SK-N-SH (cell line): ENCODE measurements at regions not wholly inside any gene's neighbourhood (a gene's known extent, or its start where the extent isn't known, plus 50 kb on each side); places are given as distances from the start of the nearest gene placed in this dataset.
A peak's percentile ranks its signal among the peaks of the same experiment; 100 is the strongest.

Experiments
- CTCF ChIA-PET: fragments of 300-600, 350-600 bp; formaldehyde crosslinking; extraction: SDS; loops from one replicate; lab custom pipeline; 2021; lab: Yijun Ruan, JAX
- POLR2A ChIA-PET: fragments of 350-600 bp; sonication (Branson Sonifier 250); formaldehyde crosslinking; extraction: SDS; loops from one replicate; lab custom pipeline; 2020; ENCODE audit warnings: antibody characterized with exemption, inconsistent platforms; lab: Yijun Ruan, JAX
- DNase-seq: peaks from one replicate; pipeline ENCODE4 v3.0.0; 2012
- H2AFZ ChIP-seq: fragments of 200-600 bp; sonication (generic); 2 replicates; pipeline ENCODE4 v1.8.1; 2016; ENCODE audit warnings: antibody characterized with exemption, mild to moderate bottlenecking, low read depth
- H3F3A ChIP-seq: fragments of 200-600 bp; sonication (generic); replicated peaks from 2 replicates; pipeline ENCODE3; 2016; ENCODE audit warnings: antibody characterized with exemption, mild to moderate bottlenecking; ENCODE audit not compliant: insufficient read depth
- H3K27ac ChIP-seq, 2 experiments: fragments of 200-500 bp in 1 of 2; fragments of 200-600 bp in 1 of 2; sonication (Bioruptor generic) in 1 of 2; sonication (generic), shearing (Covaris generic) in 1 of 2; 2 replicates each; pipeline versions ENCODE4 v1.5.1 to v1.6.1; 2014 to 2016; ENCODE audit warnings: low read depth in 2 of 2, inconsistent platforms in 1 of 2, low read length in 1 of 2, mild to moderate bottlenecking in 1 of 2, mixed read lengths in 1 of 2
- H3K27me3 ChIP-seq: fragments of 200-600 bp; sonication (generic), shearing (Covaris generic); 2 replicates; pipeline ENCODE4 v1.6.1; 2016; ENCODE audit warnings: mixed run types; ENCODE audit not compliant: insufficient read depth
- H3K36me3 ChIP-seq, 2 experiments: fragments of 200-500 bp in 1 of 2; fragments of 200-600 bp in 1 of 2; sonication (Bioruptor generic) in 1 of 2; sonication (generic) in 1 of 2; replicated peaks in 1 of 2; 2 replicates each; pipeline versions ENCODE3 to v1.5.1; 2014 to 2016; ENCODE audit warnings: low read length in 1 of 2, mild to moderate bottlenecking in 1 of 2; ENCODE audit not compliant: insufficient read depth in 2 of 2, control insufficient read depth in 1 of 2
- H3K4me1 ChIP-seq, 2 experiments: fragments of 200-500 bp in 1 of 2; fragments of 200-600 bp in 1 of 2; sonication (Bioruptor generic) in 1 of 2; sonication (generic), shearing (Covaris generic) in 1 of 2; 2 replicates each; pipeline versions ENCODE4 v1.5.1 to v1.6.1; 2014 to 2016; ENCODE audit warnings: low read depth in 1 of 2, low read length in 1 of 2, mixed run types in 1 of 2; ENCODE audit not compliant: insufficient read depth in 2 of 2, control insufficient read depth in 1 of 2
- H3K4me2 ChIP-seq: fragments of 200-600 bp; sonication (generic), shearing (Covaris generic); 2 replicates; pipeline ENCODE4 v1.6.1; 2017; ENCODE audit warnings: mixed run types
- H3K4me3 ChIP-seq, 2 experiments: fragments of 200-500 bp in 1 of 2; fragments of 200-600 bp in 1 of 2; sonication (Bioruptor generic) in 1 of 2; sonication (generic), shearing (Covaris generic) in 1 of 2; 2 replicates each; pipeline versions ENCODE4 v1.5.1 to v1.8.1; 2014 to 2016; ENCODE audit warnings: low read depth in 2 of 2, inconsistent platforms in 1 of 2, low read length in 1 of 2, mild to moderate bottlenecking in 1 of 2, mixed read lengths in 1 of 2, moderate library complexity in 1 of 2
- H3K79me2 ChIP-seq: fragments of 200-600 bp; sonication (generic); 2 replicates; pipeline ENCODE4 v1.8.1; 2017; ENCODE audit warnings: mild to moderate bottlenecking; ENCODE audit not compliant: insufficient read depth
- H3K9ac ChIP-seq: fragments of 200-600 bp; sonication (generic); 2 replicates; pipeline ENCODE4 v1.6.1; 2017; ENCODE audit warnings: mixed run types
- H3K9me2 ChIP-seq: fragments of 200-600 bp; sonication (generic); 2 replicates; pipeline ENCODE4 v1.6.1; 2017; ENCODE audit warnings: mixed run types
- H3K9me3 ChIP-seq: fragments of 200-600 bp; sonication (generic); 2 replicates; pipeline ENCODE4 v1.6.1; 2017; ENCODE audit warnings: mixed run types, mild to moderate bottlenecking, moderate library complexity
- H4K20me1 ChIP-seq: fragments of 200-600 bp; sonication (generic); 2 replicates; pipeline ENCODE4 v1.6.1; 2017; ENCODE audit warnings: mild to moderate bottlenecking, mixed run types; ENCODE audit not compliant: insufficient read depth
- EP300 ChIP-seq, 2 experiments: IDR thresholded peaks; 2 replicates each; pipeline versions ENCODE4 v1.4.0 to v1.6.1; 2012; ENCODE audit warnings: borderline replicate concordance in 1 of 2, low read depth in 1 of 2, low read length in 1 of 2
- EZH2phosphoT487 ChIP-seq: fragments of 200-600 bp; sonication (generic); IDR thresholded peaks from 2 replicates; pipeline ENCODE4 v1.6.1; 2017; ENCODE audit warnings: low read depth, mixed run types, mild to moderate bottlenecking, antibody characterized with exemption, moderate library complexity, borderline replicate concordance
- FOSL2 ChIP-seq: IDR thresholded peaks from 2 replicates; pipeline ENCODE4 v1.4.0; 2012; ENCODE audit warnings: low read depth, mild to moderate bottlenecking, moderate library complexity, borderline replicate concordance
- FOXJ3 ChIP-seq: sonication (generic); formaldehyde crosslinking; IDR thresholded peaks from 2 replicates; pipeline ENCODE4 v1.5.1; 2020; ENCODE audit warnings: mild to moderate bottlenecking, missing genetic modification reagents
- GATA2 ChIP-seq: sonication (generic); formaldehyde crosslinking; IDR thresholded peaks from 2 replicates; pipeline ENCODE4 v1.5.0; 2020; ENCODE audit warnings: mild to moderate bottlenecking, missing genetic modification reagents
- JUND ChIP-seq: IDR thresholded peaks from 2 replicates; pipeline ENCODE4 v1.4.0; 2012
- MEF2A ChIP-seq: IDR thresholded peaks from 2 replicates; pipeline ENCODE4 v1.4.0; 2012; ENCODE audit warnings: low read depth, borderline replicate concordance
- NFIC ChIP-seq: IDR thresholded peaks from 2 replicates; pipeline ENCODE4 v1.4.0; 2012; ENCODE audit warnings: borderline replicate concordance
- NRF1 ChIP-seq: IDR thresholded peaks from 2 replicates; pipeline ENCODE4 v1.6.1; 2012; ENCODE audit warnings: low read depth, mild to moderate bottlenecking, low read length
- POLR2AphosphoS5 ChIP-seq: IDR thresholded peaks from 2 replicates; pipeline ENCODE4 v1.6.1; 2012; ENCODE audit warnings: low read depth, low read length
- RAD21 ChIP-seq: IDR thresholded peaks from 2 replicates; pipeline ENCODE4 v1.6.1; 2012; ENCODE audit warnings: mild to moderate bottlenecking, low read length
- RCOR1 ChIP-seq: fragments of 150-350 bp; IDR thresholded peaks from 2 replicates; pipeline ENCODE4 v1.6.1; 2017; ENCODE audit warnings: antibody characterized with exemption, low read length
- REST ChIP-seq: IDR thresholded peaks from 2 replicates; pipeline ENCODE4 v1.6.1; 2012; ENCODE audit warnings: mild to moderate bottlenecking, low read depth, low read length, moderate library complexity
- RFX5 ChIP-seq: IDR thresholded peaks from 2 replicates; pipeline ENCODE4 v1.6.1; 2012; ENCODE audit warnings: mild to moderate bottlenecking, improper control_type of control experiment, low read length
- RXRA ChIP-seq: IDR thresholded peaks from 2 replicates; pipeline ENCODE4 v1.4.0; 2012; ENCODE audit warnings: low read depth, mild to moderate bottlenecking, borderline replicate concordance
- SIN3A ChIP-seq: IDR thresholded peaks from 2 replicates; pipeline ENCODE4 v1.6.1; 2012; ENCODE audit warnings: low read depth, mild to moderate bottlenecking, low read length, moderate library complexity, borderline replicate concordance
- SMC3 ChIP-seq: IDR thresholded peaks from 2 replicates; pipeline ENCODE4 v1.6.1; 2012; ENCODE audit warnings: low read depth, low read length, improper control_type of control experiment
- TAF1 ChIP-seq: IDR thresholded peaks from 2 replicates; pipeline ENCODE4 v1.6.1; 2012; ENCODE audit warnings: low read depth, mild to moderate bottlenecking, low read length, moderate library complexity, borderline replicate concordance
- TCF12 ChIP-seq: IDR thresholded peaks from 2 replicates; pipeline ENCODE4 v1.4.0; 2012
- TEAD4 ChIP-seq: IDR thresholded peaks from 2 replicates; pipeline ENCODE4 v1.4.0; 2012; ENCODE audit warnings: mild to moderate bottlenecking, borderline replicate concordance; ENCODE audit not compliant: insufficient read depth
- WGBS: methylation state at CpG from one replicate; pipeline ENCODE4 v1.1.6; 2017; ENCODE audit warnings: low lambda C conversion rate; 5-methylcytosine and 5-hydroxymethylcytosine counted together
- TF ChIP-seq, protein P1 (sequence below): IDR thresholded peaks from 2 replicates; pipeline ENCODE4 v1.4.0; 2012; ENCODE audit warnings: low read depth
- TF ChIP-seq, protein P2 (sequence below): fragments of 150-350 bp; IDR thresholded peaks from 2 replicates; pipeline ENCODE4 v1.6.1; 2017; ENCODE audit warnings: antibody characterized with exemption, low read length, low read depth, borderline replicate concordance

DNA sequence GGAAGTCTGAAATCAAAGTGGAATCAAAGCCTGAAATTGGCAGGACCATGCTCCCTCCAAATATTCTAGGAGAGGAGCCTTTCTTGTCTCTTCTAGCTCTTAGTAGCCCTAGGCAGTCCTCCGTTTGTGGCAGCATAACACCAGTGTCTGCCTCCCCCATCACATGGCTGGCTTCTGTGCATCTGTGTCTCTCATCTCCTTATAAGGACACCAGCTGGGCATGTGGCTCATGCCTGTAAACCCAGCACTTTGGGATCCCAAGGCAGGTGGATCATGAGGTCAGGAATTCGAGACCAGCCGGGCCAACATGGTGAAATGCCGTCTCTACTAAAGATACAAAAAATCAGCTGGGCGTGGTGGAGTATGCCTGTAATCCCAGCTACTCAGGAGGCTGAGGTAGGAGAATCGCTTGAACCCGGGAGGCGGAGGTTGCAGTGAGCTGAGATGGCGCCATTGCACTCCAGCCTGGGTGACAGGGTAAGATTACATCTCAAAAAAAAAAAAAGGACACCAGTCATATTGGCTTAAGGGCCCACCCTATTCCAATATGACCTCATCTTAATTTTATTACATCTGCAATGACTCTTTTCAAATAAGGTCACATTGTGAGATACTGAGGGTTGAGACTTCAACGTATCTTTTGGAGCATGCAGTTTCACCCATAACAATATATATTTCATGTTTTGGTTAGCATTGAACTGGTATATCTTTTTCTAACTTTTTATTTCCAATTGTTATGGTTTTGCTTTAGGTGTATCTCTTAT, 148.0 kb upstream of the TPM1 start:
- Histone ChIP-seq H3K9me3 (no peaks in the 10 kb centered on the region), H3K4me2 (peak overlapping the region; percentile 71), H3K9me2 (no peaks in the 10 kb centered on the region), H3K36me3 (no peaks in the 10 kb centered on the region), H3F3A (peaks cover 39% of the 10 kb centered on the region), H3K79me2 (peaks cover 8% of the 10 kb centered on the region; the same call in 1 of the 2 replicates), H2AFZ (no peak overlapping the region), H3K9ac (peak overlapping the region; percentile 91; the same call in 1 of the 2 replicates), H3K4me3 (no peak overlapping the region), H3K27me3 (no peaks in the 10 kb centered on the region), H3K27ac (peak overlapping the region; percentile 91 to 100; a peak in 3 of 4 replicates), H3K4me1 (peaks cover 23 to 32% of the 10 kb centered on the region in 2 experiments), H4K20me1 (no peaks in the 10 kb centered on the region)
- WGBS = 93% methylated on average over 10 of the region's 10 CpGs
- no peak for TF ChIP-seq RCOR1
- TF ChIP-seq RXRA = no peak
- no peak for TF ChIP-seq EZH2phosphoT487
- no peak for TF ChIP-seq REST
- TF ChIP-seq TCF12 = no peak
- TF ChIP-seq, protein P1, sequence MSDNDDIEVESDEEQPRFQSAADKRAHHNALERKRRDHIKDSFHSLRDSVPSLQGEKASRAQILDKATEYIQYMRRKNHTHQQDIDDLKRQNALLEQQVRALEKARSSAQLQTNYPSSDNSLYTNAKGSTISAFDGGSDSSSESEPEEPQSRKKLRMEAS = no peak
- ChIA-PET POLR2A (no interaction called here), CTCF (interaction anchor here (1.2 kb wide), 1 partner anchor 11 kb away, joined by 3 read pairs; no protein-coding TSS in a partner anchor)
- no peak for DNase-seq

DNA sequence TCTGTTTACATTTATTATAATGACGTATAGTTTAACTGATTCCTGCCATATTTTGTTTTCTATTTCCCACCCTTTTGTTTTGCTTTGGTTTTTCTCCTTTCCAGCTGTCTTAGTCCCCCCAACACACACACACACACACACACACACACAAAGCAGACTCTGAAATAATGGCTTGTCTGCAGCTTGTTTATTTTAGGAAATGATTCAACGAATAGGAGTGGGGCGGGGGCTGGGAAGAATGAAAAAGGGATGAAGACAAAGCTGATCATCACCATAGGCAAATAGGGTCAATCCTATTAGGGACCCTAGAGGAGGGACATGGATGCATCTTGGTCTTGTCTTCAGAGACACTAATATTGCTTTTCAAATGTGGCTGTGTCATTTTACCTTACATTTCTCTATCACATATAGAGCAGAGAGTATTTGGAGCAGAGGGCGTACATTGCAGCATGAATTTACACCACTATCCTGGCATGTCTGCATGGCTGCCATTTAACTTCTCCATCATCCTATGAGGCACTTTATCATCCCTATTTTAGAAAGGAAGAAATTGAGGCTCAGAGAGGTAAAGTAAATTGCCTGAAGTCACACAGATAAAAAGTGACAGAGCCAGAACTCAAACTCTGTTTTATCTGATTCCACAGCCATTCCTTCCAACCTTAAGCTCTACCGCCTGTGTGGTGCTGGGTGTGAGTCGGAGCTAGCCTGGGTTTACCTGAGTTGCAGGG, 147.2 kb upstream of the TPM1 start:
- H3F3A ChIP-seq = peaks cover 41% of the 10 kb centered on the region
- DNase-seq = no peak
- H3K4me1 ChIP-seq = peaks cover 23 to 26% of the 10 kb centered on the region in 2 experiments
- H3K9me3 ChIP-seq = no peaks in the 10 kb centered on the region
- peak overlapping the region; percentile 91 to 100 for H3K27ac ChIP-seq
- H3K36me3 ChIP-seq = no peaks in the 10 kb centered on the region
- ChIA-PET POLR2A (no interaction called here), CTCF (interaction anchor here (0.7 to 1.5 kb wide), 4 partner anchors 12 to 152 kb away, joined by 3 to 5 read pairs (median 4); no protein-coding TSS in a partner anchor)
- no peak overlapping the region for H3K4me3 ChIP-seq
- no peaks in the 10 kb centered on the region for H3K27me3 ChIP-seq
- peak overlapping the region; percentile 91 for H3K9ac ChIP-seq
- H3K4me2 ChIP-seq = peak overlapping the region; percentile 71
- H2AFZ ChIP-seq = no peak overlapping the region
- H3K79me2 ChIP-seq = peaks cover 8% of the 10 kb centered on the region; the same call in 1 of the 2 replicates
- no peaks in the 10 kb centered on the region for H4K20me1 ChIP-seq
- 44% methylated on average over 6 of the region's 6 CpGs for WGBS
- H3K9me2 ChIP-seq = no peaks in the 10 kb centered on the region
- no peak for TF ChIP-seq GATA2 (CRISPR knock-in tag)
- 0 out of 2 replicates have a peak, but pooled peaks have one; percentile 30 for TF ChIP-seq TEAD4
- TF ChIP-seq FOSL2 = peak; percentile 77
- TF ChIP-seq FOXJ3 (CRISPR knock-in tag) = no peak
- TF ChIP-seq JUND = peak; percentile 66
- TF ChIP-seq RAD21 = no peak
- TF ChIP-seq, protein P2, sequence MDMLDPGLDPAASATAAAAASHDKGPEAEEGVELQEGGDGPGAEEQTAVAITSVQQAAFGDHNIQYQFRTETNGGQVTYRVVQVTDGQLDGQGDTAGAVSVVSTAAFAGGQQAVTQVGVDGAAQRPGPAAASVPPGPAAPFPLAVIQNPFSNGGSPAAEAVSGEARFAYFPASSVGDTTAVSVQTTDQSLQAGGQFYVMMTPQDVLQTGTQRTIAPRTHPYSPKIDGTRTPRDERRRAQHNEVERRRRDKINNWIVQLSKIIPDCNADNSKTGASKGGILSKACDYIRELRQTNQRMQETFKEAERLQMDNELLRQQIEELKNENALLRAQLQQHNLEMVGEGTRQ = no peak
- peak; percentile 86 for TF ChIP-seq TCF12
- TF ChIP-seq RFX5 = no peak
- peak; percentile 73; the same call in 1 of the 2 replicates for TF ChIP-seq MEF2A
- peak; percentile 48 for TF ChIP-seq NFIC
- TF ChIP-seq TAF1 = no peak
- no peak for TF ChIP-seq RCOR1
- no peak for TF ChIP-seq POLR2AphosphoS5
- no peak for TF ChIP-seq NRF1
- TF ChIP-seq EP300 (IDR thresholded peaks at IDR 0.05; ENCODE audit: borderline replicate concordance in 1 of 2, low read depth in 1 of 2, low read length in 1 of 2) = peak in 1 of 2 experiments; percentile 74; a peak in 2 of 4 replicates
- TF ChIP-seq SIN3A = no peak
- no peak for TF ChIP-seq SMC3
